ENCODE measurements at regions not wholly inside any gene's neighbourhood (a gene's known extent, or its start where the extent isn't known, plus 50 kb on each side); places are given as distances from the start of the nearest gene placed in this dataset.
"Not testable (repeated sequence)": the region's sequence is repeated elsewhere in the genome, so short reads cannot be mapped to it uniquely, and the experiment has no call there.

DNA sequence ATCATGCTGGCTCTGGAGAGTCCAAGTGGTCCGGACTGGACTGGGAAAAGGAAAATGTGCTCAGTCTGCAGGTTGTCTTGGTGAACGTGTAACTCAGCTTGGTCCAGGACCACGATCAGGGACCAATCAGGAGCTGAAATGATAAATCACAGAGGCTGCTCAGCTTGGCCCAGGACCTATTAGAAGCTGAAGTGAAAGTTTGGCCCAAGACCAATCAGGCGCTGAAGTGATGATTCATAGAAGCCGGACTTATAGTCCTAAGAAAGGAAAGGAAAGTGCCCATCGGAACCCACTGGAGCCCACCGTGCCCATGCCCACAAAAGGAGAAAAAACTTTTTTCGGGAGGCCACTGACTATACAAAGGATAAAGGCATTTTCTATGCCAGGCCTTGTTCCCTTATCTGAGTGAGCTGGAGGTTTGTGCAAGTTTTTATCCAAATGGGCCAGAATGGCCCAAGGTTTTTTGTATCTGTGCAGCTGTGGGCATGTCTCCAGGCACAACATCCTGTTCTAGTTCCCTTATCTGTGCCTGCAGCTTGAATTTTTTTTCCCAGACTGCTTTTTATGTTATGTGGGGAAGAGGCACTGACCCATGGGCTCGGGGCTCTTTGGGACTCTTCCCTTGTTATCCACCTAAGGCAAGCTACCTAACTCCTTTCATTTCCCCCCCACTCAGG is 194.4 kb downstream of the FAM133A start:
- DNase-seq (ENCODE audit: low read depth) = no peak

GRCh38 chrX:93874554-93874953 is 200.5 kb downstream of the FAM133A start:
- DNase-seq (ENCODE audit: low read depth) = peak; percentile 10

GRCh38 chrX:93875621-93876282 is 201.7 kb downstream of the FAM133A start:
- no peak for DNase-seq (ENCODE audit: low read depth)

GRCh38 chrX:93921041-93921440 is 247.0 kb downstream of the FAM133A start:
- not testable (repeated sequence) for DNase-seq (ENCODE audit: low read depth)

- DNase-seq (ENCODE audit: low read depth) = no peak
Observed at GRCh38 chrX:93932471-93933220, 258.6 kb downstream of the FAM133A start.

DNA sequence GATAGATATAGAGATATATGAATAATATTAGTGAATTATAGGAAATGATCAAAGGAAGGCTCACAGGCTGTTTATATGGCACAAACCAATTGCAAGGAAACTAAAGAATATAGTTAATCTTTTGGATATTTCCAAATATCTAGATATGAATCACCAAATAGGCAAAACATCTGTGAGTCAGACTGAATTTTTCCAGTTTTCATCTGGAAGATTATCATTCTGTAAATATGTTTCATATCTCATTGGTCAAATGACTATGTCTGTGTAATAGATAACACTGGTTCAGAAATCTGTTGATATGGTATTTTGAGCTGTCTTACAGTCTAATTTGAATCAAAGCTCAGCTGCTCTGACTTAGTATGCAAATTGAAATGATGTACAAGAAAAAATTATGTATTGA is 303.6 kb downstream of the FAM133A start:
- no peak for DNase-seq (ENCODE audit: low read depth)

DNA sequence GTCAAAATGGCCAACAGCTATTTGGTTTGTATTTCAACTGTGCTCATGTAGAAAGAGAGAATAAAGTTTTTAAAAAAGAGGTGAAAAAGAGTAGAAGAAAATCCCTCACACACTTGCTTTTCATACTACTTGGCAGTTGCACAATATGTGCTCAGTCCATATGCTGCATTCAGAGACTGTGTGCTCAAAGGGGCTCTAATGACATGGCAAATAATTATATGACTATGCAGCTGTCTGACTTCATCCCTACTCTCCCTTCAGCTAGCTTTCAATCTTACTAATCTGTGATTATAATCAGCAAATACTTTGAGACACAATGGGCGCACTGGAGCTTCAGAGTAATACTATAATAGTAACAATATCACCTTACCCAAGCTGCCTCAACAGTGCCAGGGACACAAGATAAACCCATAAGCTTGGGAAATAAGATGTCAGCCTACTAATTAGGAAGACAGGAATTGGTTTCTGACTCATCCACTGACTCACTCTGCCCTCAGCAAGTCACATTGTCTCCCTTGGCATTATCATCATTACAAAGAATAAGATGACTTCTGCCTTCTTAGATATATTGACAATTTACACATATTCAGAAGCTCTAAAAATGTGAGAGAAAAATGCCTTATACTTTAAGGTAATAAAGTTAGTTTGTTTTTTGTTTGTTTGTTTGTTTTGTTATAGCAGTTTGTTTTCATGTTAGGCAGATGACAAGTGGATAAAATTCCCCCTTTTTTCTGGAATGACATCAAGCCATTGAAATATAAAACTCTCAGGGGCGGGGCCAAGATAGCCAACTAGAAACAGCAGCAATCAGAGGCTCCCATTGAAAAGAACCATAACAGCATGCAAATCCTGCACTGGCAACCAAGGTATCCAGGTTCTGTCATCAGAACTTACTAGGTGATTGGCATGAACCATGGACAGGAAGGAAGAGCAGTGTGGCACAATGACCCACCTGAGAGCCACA is 311.6 kb downstream of the FAM133A start:
- no peak for DNase-seq (ENCODE audit: low read depth)

All from ELR (cell line).